Tibial nerve (tissue), 4 donors: ENCODE measurements at regions not wholly inside any gene's neighbourhood (a gene's known extent, or its start where the extent isn't known, plus 50 kb on each side); places are given as distances from the start of the nearest gene placed in this dataset.

Experiments used
- CTCF ChIP-seq, 5 experiments: fragments of 200-600 bp in 3 of 5; fragments of 450-650 bp in 2 of 5; sonication (generic) in 3 of 5; IDR thresholded peaks; one replicate each; pipeline ENCODE4 v1.5.1; 2016 to 2019; ENCODE audit warnings: antibody characterized with exemption in 5 of 5, mild to moderate bottlenecking in 3 of 5, moderate library complexity in 2 of 5
- EP300 ChIP-seq, 2 donors: sonication (generic); formaldehyde crosslinking; IDR thresholded peaks; one replicate each; pipeline ENCODE4 v1.6.1; 2017; ENCODE audit warnings: antibody characterized with exemption in 2 of 2, mild to moderate bottlenecking in 1 of 2

GRCh38 chr20:19130613-19130984, 81.8 kb upstream of the SLC24A3 start:
- TF ChIP-seq CTCF (IDR thresholded peaks at IDR 0.05) (no peak), EP300 (IDR thresholded peaks at IDR 0.05) (no peak)
